ENCODE measurements at regions not wholly inside any gene's neighbourhood (a gene's known extent, or its start where the extent isn't known, plus 50 kb on each side); places are given as distances from the start of the nearest gene placed in this dataset.
A peak's percentile ranks its signal among the peaks of the same experiment; 100 is the strongest.

GRCh38 chr17:70683936-70684335 lies 514.6 kb downstream of the KCNJ2 start:
- Histone ChIP-seq H2AFZ (ENCODE audit: low read length) (no peak overlapping the region), H3K9ac (replicated peaks in 1 of 4; ENCODE audit: extremely low read depth in 1 of 4, low read depth in 3 of 4, low read length in 3 of 4) (no peak overlapping the region), H3K4me2 (ENCODE audit: insufficient read depth in 1 of 2, low read depth in 2 of 2, low read length in 2 of 2) (no peak overlapping the region; a peak in 1 of 4 replicates), H4K91ac (replicated peaks; ENCODE audit: insufficient read length, low read length) (no peak overlapping the region), H3K36me3 (ENCODE audit: control insufficient read depth in 2 of 4, insufficient read depth in 4 of 4, low read length in 3 of 4) (no peaks in the 10 kb centered on the region; a peak in 1 of 8 replicates), H3K4me1 (replicated peaks in 1 of 4; ENCODE audit: control insufficient read depth in 3 of 4, insufficient read depth in 4 of 4, low read length in 3 of 4) (peaks cover 0 to 5% (median 2%) of the 10 kb centered on the region in 4 experiments; a peak in 2 of 7 replicates), H3K56ac (replicated peaks; ENCODE audit: insufficient read length, low read depth, low read length) (no peak overlapping the region), H3K79me2 (ENCODE audit: control insufficient read depth in 1 of 2, insufficient read depth in 2 of 2, low read length in 2 of 2) (no peaks in the 10 kb centered on the region), H3K23ac (ENCODE audit: insufficient read length) (no peak overlapping the region), H3K4ac (replicated peaks; ENCODE audit: insufficient read length, low read depth, low read length) (no peak overlapping the region), H2BK20ac (ENCODE audit: low read length) (no peak overlapping the region), H3K4me3 (ENCODE audit: extremely low read depth in 1 of 4, insufficient read depth in 2 of 4, low read depth in 3 of 4, low read length in 4 of 4) (no peak overlapping the region), H3K27me3 (replicated peaks in 1 of 4; ENCODE audit: control insufficient read depth in 3 of 4, extremely low read depth in 1 of 4, insufficient read depth in 3 of 4, low read length in 3 of 4) (no peaks in the 10 kb centered on the region), H2BK120ac (replicated peaks; ENCODE audit: low read depth, low read length) (no peak overlapping the region), H2AK5ac (ENCODE audit: low read depth, low read length) (no peak overlapping the region), H3K79me1 (ENCODE audit: low read depth, low read length) (no peaks in the 10 kb centered on the region), H4K5ac (ENCODE audit: insufficient read length, low read depth, low read length) (no peak overlapping the region), H4K20me1 (replicated peaks in 1 of 2; ENCODE audit: control insufficient read depth in 1 of 2, insufficient read depth in 2 of 2, low read length in 2 of 2) (no peaks in the 10 kb centered on the region), H3K27ac (ENCODE audit: low read depth, low read length) (no peak overlapping the region), H2BK12ac (ENCODE audit: low read depth, low read length) (no peak overlapping the region), H3K18ac (ENCODE audit: extremely low read depth, low read length) (no peak overlapping the region), H2BK5ac (ENCODE audit: low read depth, low read length) (no peak overlapping the region), H4K8ac (ENCODE audit: extremely low read depth, insufficient read depth, low read length) (no peak overlapping the region), H3K23me2 (ENCODE audit: low read depth, low read length) (no peaks in the 10 kb centered on the region), H2BK15ac (ENCODE audit: low read length) (no peak overlapping the region), H3K14ac (ENCODE audit: insufficient read length) (no peak overlapping the region), H3K9me3 (ENCODE audit: insufficient read depth in 2 of 2, low read depth in 1 of 2, low read length in 1 of 2) (peaks cover 0 to 5% of the 10 kb centered on the region in 2 experiments; a peak in 1 of 4 replicates)
- TF ChIP-seq POU5F1 (IDR thresholded peaks at IDR 0.05; ENCODE audit: low read depth, low read length) (peak; percentile 63; the same call in 1 of the 2 replicates), ASH2L (IDR thresholded peaks at IDR 0.05; ENCODE audit: low read length) (no peak), KDM1A (IDR thresholded peaks at IDR 0.05; ENCODE audit: borderline replicate concordance, low read length) (no peak), TEAD4 (IDR thresholded peaks at IDR 0.05; ENCODE audit: low read depth, low read length) (peak; percentile 10; the same call in 1 of the 2 replicates), SIRT6 (IDR thresholded peaks at IDR 0.05; ENCODE audit: low read length) (no peak)
- no peak for DNase-seq (ENCODE audit: low read depth in 1 of 2, low spot score in 2 of 2)
- FAIRE-seq: no peak
- ChIA-PET CTCF (ENCODE audit: partially characterized antibody) (no interaction called here), POLR2A (ENCODE audit: partially characterized antibody) (no interaction called here)
- 39% methylated on average over 4 of the region's 4 CpGs; no CpG with 5 or more reads in 1 of the 2 experiments for WGBS, 2 experiments (ENCODE audit: extremely low coverage in 1 of 2, insufficient coverage in 1 of 2, insufficient read length in 1 of 2, insufficient replicate concordance in 2 of 2, low coverage in 1 of 2, low lambda C conversion rate in 2 of 2, missing lambda C conversion rate in 1 of 2)
